Hypothalamus (tissue), 51 donors: ENCODE measurements at regions not wholly inside any gene's neighbourhood (a gene's known extent, or its start where the extent isn't known, plus 50 kb on each side); places are given as distances from the start of the nearest gene placed in this dataset.
"Not testable (repeated sequence)": the region's sequence is repeated elsewhere in the genome, so short reads cannot be mapped to it uniquely, and the experiment has no call there.

Experiments used
- DNase-seq, 51 donors: peaks; one replicate each; lab custom pipeline; 2025; lab: John Stamatoyannopoulos, UW

DNA sequence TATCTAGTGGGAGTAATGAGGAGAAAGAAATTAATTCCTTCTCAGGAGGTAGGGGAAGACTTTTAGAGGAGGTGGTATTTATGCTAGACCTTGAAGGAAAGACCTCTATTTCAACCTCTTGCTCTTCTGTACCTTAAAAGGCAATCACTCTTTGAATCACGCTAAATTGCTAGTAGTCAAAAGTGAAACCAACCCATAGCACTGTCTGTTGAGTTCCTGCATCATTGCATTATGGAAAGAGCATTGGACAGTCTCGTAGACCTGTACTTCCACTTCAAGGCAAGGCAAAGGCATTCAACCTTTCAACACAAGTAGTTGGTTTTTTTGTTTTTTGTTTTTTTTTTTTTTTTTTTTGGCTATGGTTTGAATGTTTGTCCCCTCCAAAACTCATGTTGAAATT, 770.4 kb downstream of the ETS1 start:
- DNase-seq = no peak

- DNase-seq = no peak
These were observed 772.0 kb downstream of the ETS1 start for GRCh38 chr11:127815331-127815730.

- DNase-seq = no peak
These were observed 780.9 kb downstream of the ETS1 start for GRCh38 chr11:127806501-127806900.

GRCh38 chr11:127805771-127806170, 781.6 kb downstream of the ETS1 start:
- no peak for DNase-seq

- DNase-seq = no peak
These were observed 782.5 kb downstream of the ETS1 start for GRCh38 chr11:127804747-127805400.

- no peak for DNase-seq
These were observed 783.6 kb downstream of the ETS1 start for GRCh38 chr11:127803755-127804154.

DNA sequence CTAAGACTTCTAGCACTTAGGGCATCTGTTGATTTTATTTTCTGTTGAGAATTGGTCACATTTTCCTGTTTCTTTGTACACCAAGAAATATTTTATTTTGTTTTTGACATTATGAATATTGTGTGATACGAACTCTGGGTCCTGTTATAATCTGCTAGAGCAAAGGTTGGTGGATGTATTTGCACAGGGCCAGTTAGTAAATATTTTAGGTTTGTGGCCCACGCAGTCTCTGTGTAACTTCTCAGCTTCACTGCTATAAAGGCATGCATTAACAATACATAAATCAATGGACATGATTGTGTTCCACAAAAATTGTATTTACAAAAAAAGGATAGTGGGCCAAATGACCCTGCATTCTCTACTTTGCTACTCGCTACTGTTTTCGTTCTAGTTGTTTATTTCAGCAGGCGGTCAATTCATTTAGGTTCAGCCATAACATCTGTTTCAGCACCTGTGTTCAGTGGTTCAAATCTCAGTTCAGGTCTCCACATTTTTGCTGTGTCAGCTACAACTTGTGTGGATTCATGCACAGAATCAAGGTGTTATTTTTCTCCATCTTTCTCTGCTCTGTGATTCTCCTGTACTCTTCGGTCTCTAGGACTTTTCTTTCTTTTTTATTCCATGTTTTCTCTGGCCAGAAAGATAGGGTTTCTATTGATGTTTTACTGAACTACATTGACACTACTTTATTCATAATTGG, 786.2 kb downstream of the ETS1 start:
- no peak for DNase-seq

DNA sequence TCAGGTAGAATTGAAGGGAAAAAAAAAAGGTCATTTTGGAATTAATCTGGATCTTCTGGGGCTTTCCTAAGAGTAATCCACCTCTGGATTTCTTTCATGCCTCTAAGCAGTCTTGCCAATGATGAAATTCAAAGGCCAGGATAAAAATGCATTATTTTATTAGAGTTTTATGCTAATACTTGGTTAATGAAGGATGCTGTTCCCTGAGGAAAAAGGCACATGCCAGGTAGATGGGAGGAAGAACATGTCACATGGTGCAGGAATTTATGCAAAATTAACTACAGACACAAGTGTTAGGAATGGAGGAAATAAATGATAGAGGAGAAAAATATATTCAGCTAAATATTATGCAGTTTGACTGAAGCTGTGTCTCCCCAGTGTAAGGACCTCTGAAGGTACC, 792.0 kb downstream of the ETS1 start:
- DNase-seq = no peak

DNA sequence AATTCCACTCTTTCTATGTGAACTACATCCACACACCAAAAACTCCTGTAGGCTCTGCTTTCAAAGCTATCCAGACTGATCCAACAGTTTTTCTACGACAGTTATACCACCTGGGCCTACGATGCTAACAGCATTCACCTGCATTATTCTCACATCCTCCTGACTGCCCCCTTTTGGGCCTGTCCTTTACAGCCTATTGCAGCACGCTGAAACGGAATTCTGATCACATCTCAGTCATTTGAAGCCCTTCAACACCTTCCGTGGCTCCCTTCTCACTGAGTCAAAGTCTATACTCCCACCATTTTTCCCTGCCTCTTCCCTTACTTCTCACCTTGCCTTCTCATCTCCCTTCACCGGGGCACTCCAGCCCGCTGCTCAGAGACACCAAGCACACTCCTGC, 791.3 kb upstream of the KIRREL3 start:
- DNase-seq = no peak

DNA sequence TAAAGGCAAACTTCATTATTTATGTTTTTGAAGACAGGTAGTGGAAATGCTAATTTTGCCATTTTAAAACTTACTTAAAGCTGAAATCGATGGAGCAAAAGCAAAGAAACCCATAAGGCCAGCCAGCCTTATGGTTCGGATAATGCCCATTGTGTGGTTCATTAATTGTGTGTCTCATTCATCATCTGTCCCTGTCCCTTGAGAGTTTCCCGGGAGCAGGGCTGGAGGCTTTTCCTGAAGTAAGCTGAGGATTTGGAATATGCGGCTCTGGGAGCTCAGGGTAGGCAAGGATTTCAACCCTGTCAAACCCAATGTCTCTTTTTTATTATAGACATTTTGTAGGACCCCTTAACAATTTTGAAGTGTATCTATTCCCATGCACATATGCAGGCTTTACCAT, 790.0 kb upstream of the KIRREL3 start:
- no peak for DNase-seq

- DNase-seq = no peak
These were observed 789.4 kb upstream of the KIRREL3 start for GRCh38 chr11:127789927-127790326.

DNA sequence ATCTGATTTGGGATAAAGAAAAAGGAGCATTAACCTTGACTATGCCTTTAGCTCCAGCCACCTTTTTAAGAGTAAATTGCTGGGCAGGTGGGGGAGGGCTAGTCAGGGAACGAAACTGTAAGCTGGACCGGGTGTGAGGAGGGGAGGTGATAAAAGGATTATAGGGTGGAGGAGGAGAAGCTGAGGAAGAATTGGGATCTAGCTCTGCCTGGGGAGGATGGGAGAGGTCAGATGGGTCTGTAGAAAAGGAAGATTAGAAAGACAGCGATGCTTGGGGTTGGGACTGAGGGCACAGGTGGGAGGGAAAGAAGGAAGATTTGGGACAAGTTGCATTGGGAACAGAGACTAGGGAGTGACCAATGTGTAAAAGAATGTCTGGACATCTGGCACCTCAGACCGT, 772.4 kb upstream of the KIRREL3 start:
- not testable (repeated sequence) for DNase-seq

- DNase-seq = not testable (repeated sequence)
These were observed 768.4 kb upstream of the KIRREL3 start for GRCh38 chr11:127768931-127769330.

- DNase-seq = no peak
These were observed 766.2 kb upstream of the KIRREL3 start for GRCh38 chr11:127766734-127767133.

DNA sequence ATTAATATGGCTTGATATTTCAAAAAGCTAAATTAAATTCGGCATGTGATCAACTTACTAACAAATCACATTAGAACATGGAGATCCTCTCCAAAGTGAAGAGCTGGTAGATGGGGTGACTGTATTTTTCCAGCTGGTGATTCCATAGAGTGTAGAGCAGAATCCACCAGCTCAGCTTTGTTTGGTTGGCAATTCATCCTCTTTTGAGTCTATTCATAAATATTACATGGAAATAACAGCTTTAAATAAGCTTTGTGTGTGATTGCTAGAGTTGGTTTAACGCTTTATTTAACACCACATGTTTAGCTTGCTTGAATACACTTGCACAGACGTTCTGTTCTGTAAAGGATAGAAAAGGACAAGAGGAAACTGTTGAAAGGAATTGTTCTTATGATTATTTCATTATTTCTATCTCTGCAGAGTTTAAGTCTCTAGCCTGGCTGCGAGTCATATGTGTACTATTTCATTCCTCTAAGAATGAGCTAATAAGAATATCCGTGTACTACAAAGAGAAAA, 738.3 kb upstream of the KIRREL3 start:
- no peak for DNase-seq

DNA sequence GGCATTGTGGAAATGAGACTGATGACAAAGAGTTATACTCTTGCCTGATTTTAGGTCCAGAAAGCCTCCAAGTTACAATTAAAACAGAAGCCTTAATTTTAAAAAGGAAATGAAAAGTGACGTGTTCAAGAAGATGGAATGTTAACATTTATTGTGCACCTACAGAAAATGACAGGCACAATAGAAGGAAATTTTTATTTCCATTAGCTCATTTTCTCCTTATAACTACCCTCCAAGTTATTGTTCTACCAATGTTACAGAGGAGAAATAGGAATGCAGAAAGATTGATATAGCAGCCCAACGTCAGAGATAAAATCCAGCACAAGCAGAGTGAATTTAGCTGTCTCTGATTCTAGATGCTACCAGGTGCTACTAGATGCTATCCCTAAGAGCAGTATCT, 736.9 kb upstream of the KIRREL3 start:
- no peak for DNase-seq

DNA sequence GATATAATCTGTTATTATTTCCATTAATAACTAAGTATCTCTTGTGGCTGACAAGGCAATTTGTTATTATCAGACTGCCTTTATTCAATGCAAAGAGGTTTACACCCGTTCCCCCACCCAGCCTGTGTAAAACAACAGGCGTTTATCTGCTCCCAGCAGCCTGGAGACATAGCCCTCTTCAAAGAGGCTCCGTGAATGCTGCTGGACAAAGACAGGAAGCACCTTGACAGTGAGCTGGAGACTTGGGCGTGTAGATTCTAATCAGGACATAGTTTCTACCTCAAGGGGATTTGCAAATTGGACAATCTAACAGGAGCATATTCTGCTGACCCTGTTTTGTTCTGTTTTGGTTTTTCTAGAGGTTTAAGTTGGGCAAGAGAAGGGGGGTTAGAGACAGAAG, 733.0 kb upstream of the KIRREL3 start:
- no peak for DNase-seq

DNA sequence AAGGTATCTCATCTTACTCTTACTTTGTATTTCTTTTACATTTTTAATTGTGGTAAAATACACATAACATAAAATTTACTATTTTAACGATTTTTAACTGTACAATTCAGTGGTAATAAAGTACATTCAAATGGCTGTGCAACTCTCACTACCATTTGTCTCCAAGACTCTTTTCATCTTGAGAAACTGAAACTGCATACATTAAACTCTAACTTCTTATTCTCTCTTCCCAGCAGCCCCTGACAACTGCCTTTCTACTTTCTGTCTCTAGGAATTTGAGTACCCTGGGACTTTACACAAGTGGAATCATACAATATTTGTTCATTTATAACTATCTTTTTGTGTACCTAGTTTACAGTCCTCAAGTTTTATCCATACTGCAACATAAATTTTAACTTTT, 725.8 kb upstream of the KIRREL3 start:
- no peak for DNase-seq

DNA sequence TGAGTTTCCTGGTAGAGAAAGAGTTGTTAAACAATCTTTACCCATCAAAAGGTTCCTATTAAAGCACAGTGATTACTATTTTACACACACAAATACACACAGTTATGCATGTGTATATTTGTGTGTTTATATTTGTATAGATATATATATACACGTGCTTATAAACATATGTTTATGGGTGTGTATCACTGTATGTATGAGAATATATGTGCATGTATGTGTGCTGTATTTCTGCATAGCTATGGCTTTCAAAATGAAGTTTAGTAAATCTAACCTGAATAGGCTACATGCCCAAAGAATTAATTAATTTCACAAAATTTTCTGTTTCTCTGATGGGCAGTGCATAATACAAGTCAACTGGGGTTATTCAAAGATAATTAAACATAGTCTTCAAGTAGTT, 723.1 kb upstream of the KIRREL3 start:
- no peak for DNase-seq

GRCh38 chr11:127713226-127713625, 712.7 kb upstream of the KIRREL3 start:
- DNase-seq = no peak

GRCh38 chr11:127711748-127712147, 711.2 kb upstream of the KIRREL3 start:
- no peak for DNase-seq

DNA sequence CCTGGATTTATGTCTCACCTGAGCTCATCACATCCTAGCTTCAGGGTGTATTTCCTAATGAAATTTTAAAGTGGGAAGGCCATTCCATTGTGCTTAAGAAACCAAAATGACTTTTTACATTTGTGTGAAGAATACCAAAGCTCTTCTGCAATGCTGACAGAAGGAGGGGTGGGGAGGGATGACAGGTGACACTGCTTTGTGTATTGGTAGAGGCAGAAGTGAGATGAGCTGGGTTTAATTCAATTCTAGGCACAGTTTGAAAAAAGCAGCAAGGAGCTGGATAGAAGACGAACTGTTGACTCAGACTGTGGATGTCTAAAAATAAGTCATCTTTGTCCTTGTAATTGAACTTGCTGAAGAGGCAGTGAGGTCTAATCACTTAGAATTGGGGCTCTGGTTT, 710.3 kb upstream of the KIRREL3 start:
- DNase-seq = no peak
